Caco-2 (cell line): ENCODE measurements at regions not wholly inside any gene's neighbourhood (a gene's known extent, or its start where the extent isn't known, plus 50 kb on each side); places are given as distances from the start of the nearest gene placed in this dataset.
"Not testable (repeated sequence)": the region's sequence is repeated elsewhere in the genome, so short reads cannot be mapped to it uniquely, and the experiment has no call there.

Experiments used
- BruUV-seq: library from RNA; stranded (reverse); fragments of 400-500 nt; replicated peaks from 2 replicates; lab custom pipeline; 2021; lab: Mats Ljungman, UMichigan
- CTCF ChIA-PET: fragments of 300-600 bp; sonication (Branson Sonifier 250); formaldehyde crosslinking; loops from one replicate; lab custom pipeline; 2022; ENCODE audit warnings: antibody characterized with exemption; lab: Charles Lee
- POLR2A ChIA-PET: fragments of 300-600 bp; sonication (Branson Sonifier 250); formaldehyde crosslinking; loops from one replicate; lab custom pipeline; 2022; ENCODE audit warnings: antibody characterized with exemption; lab: Charles Lee
- DNase-seq, 2 experiments: peaks; one replicate each; pipeline versions ENCODE4 v3.0.0 to v3.0.0-alpha.2; 2020 to 2022
- H3K27me3 ChIP-seq: replicated peaks from 2 replicates; pipeline ENCODE4 v1.6.0; 2011; ENCODE audit warnings: low read length; ENCODE audit not compliant: control insufficient read depth, insufficient read depth
- H3K36me3 ChIP-seq: 2 replicates; pipeline ENCODE4 v1.5.1; 2011; ENCODE audit warnings: low read length; ENCODE audit not compliant: control insufficient read depth, insufficient read depth
- H3K4me1 ChIP-seq: fragments of 250-450 bp; sonication (Bioruptor Pico); 2 replicates; pipeline ENCODE4 v1.5.1; 2020; ENCODE audit warnings: mild to moderate bottlenecking
- H3K4me3 ChIP-seq: 2 replicates; pipeline ENCODE4 v1.5.1; 2011; ENCODE audit warnings: low read depth, mild to moderate bottlenecking, control low read depth, low read length
- H3K9me3 ChIP-seq: fragments of 250-450 bp; sonication (Bioruptor Pico); 2 replicates; pipeline ENCODE4 v1.5.1; 2020; ENCODE audit warnings: mild to moderate bottlenecking, moderate library complexity
- H3K27ac Mint-ChIP-seq: one replicate; pipeline ENCODE4 v1.8.0; 2022; ENCODE audit warnings: mixed read lengths; ENCODE audit not compliant: unreplicated experiment
- H3K27me3 Mint-ChIP-seq: one replicate; pipeline ENCODE4 v1.8.0; 2022; ENCODE audit warnings: mixed read lengths; ENCODE audit not compliant: insufficient read depth, unreplicated experiment
- H3K36me3 Mint-ChIP-seq: one replicate; pipeline ENCODE4 v1.8.0; 2022; ENCODE audit warnings: mild to moderate bottlenecking, mixed read lengths; ENCODE audit not compliant: insufficient read depth, unreplicated experiment
- H3K4me1 Mint-ChIP-seq: one replicate; pipeline ENCODE4 v1.8.0; 2022; ENCODE audit warnings: low read depth, mixed read lengths; ENCODE audit not compliant: unreplicated experiment
- H3K4me3 Mint-ChIP-seq: one replicate; pipeline ENCODE4 v1.8.0; 2022; ENCODE audit warnings: mild to moderate bottlenecking, moderate library complexity, mixed read lengths; ENCODE audit not compliant: unreplicated experiment
- H3K9me3 Mint-ChIP-seq: one replicate; pipeline ENCODE4 v1.8.0; 2022; ENCODE audit warnings: mixed read lengths; ENCODE audit not compliant: unreplicated experiment
- CTCF ChIP-seq, 2 experiments: fragments of 200-600 bp in 1 of 2; IDR thresholded peaks; 1 replicate in 1 of 2; 2 replicates in 1 of 2; pipeline versions ENCODE4 v1.5.1 to v1.8.0; 2011 to 2022; ENCODE audit warnings: antibody characterized with exemption in 1 of 2, control low read depth in 1 of 2, inconsistent platforms in 1 of 2, low read depth in 1 of 2, low read length in 1 of 2, mild to moderate bottlenecking in 1 of 2, moderate library complexity in 1 of 2; ENCODE audit not compliant: insufficient read depth in 1 of 2, severe bottlenecking in 1 of 2, unreplicated experiment in 1 of 2
- intact Hi-C: fragments of 100-400 bp; cut with micrococcal nuclease; formaldehyde crosslinking; loops from one replicate; pipeline ENCODE4 v1.10.0; 2022; ENCODE audit not compliant: unreplicated experiment

- ChIA-PET CTCF (no interaction called here), POLR2A (no interaction called here)
- Histone ChIP-seq H3K9me3 (peaks cover under 1% of the 10 kb centered on the region; the same call in 1 of the 2 replicates), H3K4me1 (peaks cover 6% of the 10 kb centered on the region; the same call in 1 of the 2 replicates), H3K4me3 (no peak overlapping the region), H3K27me3 (no peaks in the 10 kb centered on the region), H3K36me3 (no peaks in the 10 kb centered on the region)
- Mint-ChIP-seq H3K4me3 (no peak overlapping the region), H3K9me3 (no peaks in the 10 kb centered on the region), H3K27me3 (no peaks in the 10 kb centered on the region), H3K36me3 (peaks cover 5% of the 10 kb centered on the region), H3K27ac (no peak overlapping the region), H3K4me1 (no peaks in the 10 kb centered on the region)
- BruUV-seq, result no TSS peak
- DNase-seq, result no peak
- intact Hi-C loops, result no loop called here
- TF ChIP-seq CTCF (IDR thresholded peaks at IDR 0.05; ENCODE audit: insufficient read depth in 1 of 2, low read depth in 1 of 2, low read length in 1 of 2, severe bottlenecking in 1 of 2, unreplicated experiment in 1 of 2), result no peak
Observed at GRCh38 chr1:191520345-191520744, 637.9 kb upstream of the RGS18 start.

- H3K36me3 Mint-ChIP-seq, H3K36me3 ChIP-seq, H3K27me3 ChIP-seq, H3K27me3 Mint-ChIP-seq, H3K4me3 Mint-ChIP-seq, intact Hi-C loops, H3K9me3 ChIP-seq, DNase-seq, H3K9me3 Mint-ChIP-seq, H3K4me1 ChIP-seq, CTCF ChIA-PET, BruUV-seq, POLR2A ChIA-PET, H3K4me3 ChIP-seq, H3K27ac Mint-ChIP-seq, H3K4me1 Mint-ChIP-seq: not testable (repeated sequence)
Observed at GRCh38 chr1:191525944-191526343, 632.3 kb upstream of the RGS18 start.

GRCh38 chr1:191528275-191528674 lies 630.0 kb upstream of the RGS18 start:
- no peaks in the 10 kb centered on the region for H3K4me1 Mint-ChIP-seq
- no peak for TF ChIP-seq CTCF (IDR thresholded peaks at IDR 0.05; ENCODE audit: insufficient read depth in 1 of 2, low read depth in 1 of 2, low read length in 1 of 2, severe bottlenecking in 1 of 2, unreplicated experiment in 1 of 2)
- no peak overlapping the region for H3K4me3 Mint-ChIP-seq
- CTCF ChIA-PET, result no interaction called here
- H3K27me3 Mint-ChIP-seq, result no peaks in the 10 kb centered on the region
- peaks cover 2% of the 10 kb centered on the region for H3K9me3 Mint-ChIP-seq
- no peaks in the 10 kb centered on the region for H3K4me1 ChIP-seq
- H3K27me3 ChIP-seq, result no peaks in the 10 kb centered on the region
- intact Hi-C loops, result no loop called here
- H3K27ac Mint-ChIP-seq, result no peak overlapping the region
- H3K36me3 Mint-ChIP-seq, result no peaks in the 10 kb centered on the region
- POLR2A ChIA-PET, result no interaction called here
- no peaks in the 10 kb centered on the region for H3K9me3 ChIP-seq
- BruUV-seq, result no TSS peak
- no peaks in the 10 kb centered on the region for H3K36me3 ChIP-seq
- DNase-seq, result no peak
- no peak overlapping the region for H3K4me3 ChIP-seq

- no peak overlapping the region for H3K4me3 Mint-ChIP-seq
- POLR2A ChIA-PET, result no interaction called here
- intact Hi-C loops, result no loop called here
- H3K4me1 ChIP-seq, result no peaks in the 10 kb centered on the region
- no peak for DNase-seq
- no peak overlapping the region for H3K4me3 ChIP-seq
- H3K9me3 ChIP-seq, result 0 out of 2 replicates have a peak, but pooled peaks cover 6% of the 10 kb centered on the region
- no TSS peak for BruUV-seq
- no peak overlapping the region for H3K27ac Mint-ChIP-seq
- TF ChIP-seq CTCF (IDR thresholded peaks at IDR 0.05; ENCODE audit: insufficient read depth in 1 of 2, low read depth in 1 of 2, low read length in 1 of 2, severe bottlenecking in 1 of 2, unreplicated experiment in 1 of 2), result no peak
- peaks cover 27% of the 10 kb centered on the region for H3K9me3 Mint-ChIP-seq
- no peaks in the 10 kb centered on the region for H3K27me3 Mint-ChIP-seq
- CTCF ChIA-PET, result no interaction called here
- H3K36me3 ChIP-seq, result no peaks in the 10 kb centered on the region
- no peaks in the 10 kb centered on the region for H3K27me3 ChIP-seq
- H3K36me3 Mint-ChIP-seq, result no peaks in the 10 kb centered on the region
- H3K4me1 Mint-ChIP-seq, result no peaks in the 10 kb centered on the region
Observed at GRCh38 chr1:191530928-191531327, 627.3 kb upstream of the RGS18 start.
